CD8-positive, alpha-beta memory T cell (primary cell): ENCODE measurements at regions not wholly inside any gene's neighbourhood (a gene's known extent, or its start where the extent isn't known, plus 50 kb on each side); places are given as distances from the start of the nearest gene placed in this dataset.
"Not testable (repeated sequence)": the region's sequence is repeated elsewhere in the genome, so short reads cannot be mapped to it uniquely, and the experiment has no call there.

Experiments
- CTCF ChIA-PET: fragments of 350-600 bp; sonication (Branson Sonifier 250); formaldehyde crosslinking; loops from one replicate; lab custom pipeline; 2021; ENCODE audit warnings: antibody characterized with exemption; lab: Charles Lee
- POLR2A ChIA-PET: fragments of 350-600 bp; sonication (Branson Sonifier 250); formaldehyde crosslinking; loops from one replicate; lab custom pipeline; 2021; ENCODE audit warnings: antibody characterized with exemption; lab: Charles Lee
- DNase-seq, 5 donors: peaks; one replicate each; pipeline versions ENCODE4 v3.0.0 to v3.0.0-alpha.2; 2020 to 2022; ENCODE audit warnings: mixed read lengths in 1 of 5
- H3K27ac ChIP-seq: one replicate; pipeline ENCODE4 v1.7.0; 2013; ENCODE audit warnings: low read depth, mild to moderate bottlenecking, low read length, moderate library complexity
- H3K27me3 ChIP-seq: 2 replicates; pipeline ENCODE4 v1.7.0; 2013; ENCODE audit warnings: low read length, mild to moderate bottlenecking; ENCODE audit not compliant: insufficient read depth, poor library complexity, severe bottlenecking
- H3K36me3 ChIP-seq: 2 replicates; pipeline ENCODE4 v1.7.0; 2013; ENCODE audit warnings: mild to moderate bottlenecking, low read length, moderate library complexity; ENCODE audit not compliant: insufficient read depth
- H3K4me1 ChIP-seq: 2 replicates; pipeline ENCODE4 v1.7.0; 2013; ENCODE audit warnings: mild to moderate bottlenecking, low read length, moderate library complexity; ENCODE audit not compliant: insufficient read depth
- H3K4me3 ChIP-seq: 2 replicates; pipeline ENCODE4 v1.7.0; 2013; ENCODE audit warnings: mild to moderate bottlenecking, low read length
- H3K9me3 ChIP-seq: 2 replicates; pipeline ENCODE4 v1.7.0; 2013; ENCODE audit warnings: mild to moderate bottlenecking, low read length
- H3K27ac Mint-ChIP-seq, 8 donors: one replicate each; pipeline ENCODE4 v1.8.0; 2020 to 2021; ENCODE audit warnings: mixed read lengths in 8 of 8, mild to moderate bottlenecking in 6 of 8, inconsistent platforms in 3 of 8, moderate library complexity in 3 of 8
- H3K27me3 Mint-ChIP-seq, 2 donors: one replicate each; pipeline ENCODE4 v1.8.0; 2020 to 2021; ENCODE audit warnings: mixed read lengths in 2 of 2, mild to moderate bottlenecking in 1 of 2, moderate library complexity in 1 of 2
- H3K36me3 Mint-ChIP-seq, 3 donors: one replicate each; pipeline ENCODE4 v1.8.0; 2020 to 2021; ENCODE audit warnings: mixed read lengths in 3 of 3, inconsistent platforms in 1 of 3, mild to moderate bottlenecking in 1 of 3
- H3K4me1 Mint-ChIP-seq, 3 donors: one replicate each; pipeline ENCODE4 v1.8.0; 2020 to 2021; ENCODE audit warnings: mixed read lengths in 3 of 3, inconsistent platforms in 1 of 3, mild to moderate bottlenecking in 1 of 3
- H3K4me3 Mint-ChIP-seq, 7 donors: one replicate each; pipeline ENCODE4 v1.8.0; 2020 to 2021; ENCODE audit warnings: mixed read lengths in 7 of 7, mild to moderate bottlenecking in 6 of 7, moderate library complexity in 4 of 7, inconsistent platforms in 2 of 7
- H3K9me3 Mint-ChIP-seq, 5 donors: one replicate each; pipeline ENCODE4 v1.8.0; 2020 to 2022; ENCODE audit warnings: mixed read lengths in 5 of 5, mild to moderate bottlenecking in 3 of 5, moderate library complexity in 2 of 5, inconsistent platforms in 1 of 5

- POLR2A ChIA-PET, result no interaction called here
- no peaks in the 10 kb centered on the region for H3K4me1 Mint-ChIP-seq
- peaks cover 13 to 60% of the 10 kb centered on the region in 2 donors for H3K27me3 Mint-ChIP-seq
- no peak overlapping the region for H3K27ac Mint-ChIP-seq
- H3K9me3 ChIP-seq, result no peaks in the 10 kb centered on the region
- no peak overlapping the region for H3K4me3 Mint-ChIP-seq
- CTCF ChIA-PET, result no interaction called here
- H3K4me1 ChIP-seq, result no peaks in the 10 kb centered on the region
- peaks cover 0 to 4% (median 0%) of the 10 kb centered on the region in 3 donors for H3K36me3 Mint-ChIP-seq
- no peaks in the 10 kb centered on the region for H3K36me3 ChIP-seq
- no peaks in the 10 kb centered on the region for H3K9me3 Mint-ChIP-seq
- no peak overlapping the region for H3K27ac ChIP-seq
- DNase-seq, result no peak
- no peaks in the 10 kb centered on the region for H3K27me3 ChIP-seq
- H3K4me3 ChIP-seq, result no peak overlapping the region
Measured at GRCh38 chr21:33146467-33146866, 76.5 kb downstream of the OLIG1 start.

GRCh38 chr21:33149181-33149580 is 79.2 kb downstream of the OLIG1 start:
- Histone ChIP-seq H3K9me3 (no peaks in the 10 kb centered on the region), H3K4me1 (no peaks in the 10 kb centered on the region), H3K4me3 (no peak overlapping the region), H3K27me3 (no peaks in the 10 kb centered on the region), H3K27ac (no peak overlapping the region), H3K36me3 (no peaks in the 10 kb centered on the region)
- H3K27ac Mint-ChIP-seq, result no peak overlapping the region
- H3K36me3 Mint-ChIP-seq, result peaks cover 0 to 4% (median 0%) of the 10 kb centered on the region in 3 donors
- POLR2A ChIA-PET, result no interaction called here
- DNase-seq, result no peak
- peaks cover 21 to 65% of the 10 kb centered on the region in 2 donors for H3K27me3 Mint-ChIP-seq
- H3K4me3 Mint-ChIP-seq, result no peak overlapping the region
- CTCF ChIA-PET, result no interaction called here
- no peaks in the 10 kb centered on the region for H3K9me3 Mint-ChIP-seq
- peaks cover 0 to 5% (median 1%) of the 10 kb centered on the region in 3 donors for H3K4me1 Mint-ChIP-seq

- H3K4me3 ChIP-seq, H3K4me3 Mint-ChIP-seq, H3K9me3 ChIP-seq, H3K27me3 ChIP-seq, H3K36me3 Mint-ChIP-seq, H3K9me3 Mint-ChIP-seq, POLR2A ChIA-PET, H3K4me1 Mint-ChIP-seq, DNase-seq, CTCF ChIA-PET, H3K36me3 ChIP-seq, H3K4me1 ChIP-seq, H3K27ac ChIP-seq: not testable (repeated sequence)
- Mint-ChIP-seq H3K27me3 (peaks cover 18 to 57% of the 10 kb centered on the region in 2 donors), H3K27ac (peak overlapping the region in 1 of 8 donors; percentile 10)
Measured at GRCh38 chr21:33150968-33151367, 78.8 kb upstream of the IFNAR2 start.

- no peak overlapping the region for H3K27ac Mint-ChIP-seq
- H3K4me1 Mint-ChIP-seq, result peaks cover 0 to 5% (median 1%) of the 10 kb centered on the region in 3 donors
- no peak overlapping the region for H3K4me3 ChIP-seq
- ChIA-PET CTCF (no interaction called here), POLR2A (no interaction called here)
- no peaks in the 10 kb centered on the region for H3K36me3 ChIP-seq
- no peak overlapping the region for H3K4me3 Mint-ChIP-seq
- no peaks in the 10 kb centered on the region for H3K9me3 ChIP-seq
- no peaks in the 10 kb centered on the region for H3K9me3 Mint-ChIP-seq
- H3K36me3 Mint-ChIP-seq, result peaks cover 0 to 4% (median 0%) of the 10 kb centered on the region in 3 donors
- no peaks in the 10 kb centered on the region for H3K27me3 ChIP-seq
- DNase-seq, result no peak
- H3K27ac ChIP-seq, result no peak overlapping the region
- H3K4me1 ChIP-seq, result no peaks in the 10 kb centered on the region
- H3K27me3 Mint-ChIP-seq, result peaks cover 21 to 56% of the 10 kb centered on the region in 2 donors
Measured at GRCh38 chr21:33151941-33152731, 77.6 kb upstream of the IFNAR2 start.

GRCh38 chr21:33152732-33153130 is 77.0 kb upstream of the IFNAR2 start:
- Histone ChIP-seq H3K36me3 (no peaks in the 10 kb centered on the region), H3K27ac (no peak overlapping the region), H3K4me3 (no peak overlapping the region), H3K9me3 (no peaks in the 10 kb centered on the region), H3K4me1 (no peaks in the 10 kb centered on the region), H3K27me3 (no peaks in the 10 kb centered on the region)
- ChIA-PET CTCF (interaction anchor here (0.9 kb wide), 1 partner anchor 9 kb away, joined by 3 read pairs; no protein-coding TSS in a partner anchor), POLR2A (no interaction called here)
- Mint-ChIP-seq H3K4me3 (no peak overlapping the region), H3K4me1 (peaks cover 0 to 5% (median 1%) of the 10 kb centered on the region in 3 donors), H3K27me3 (peaks cover 21 to 60% of the 10 kb centered on the region in 2 donors), H3K36me3 (peaks cover 0 to 4% (median 0%) of the 10 kb centered on the region in 3 donors), H3K9me3 (no peaks in the 10 kb centered on the region), H3K27ac (peak overlapping the region in 1 of 8 donors; percentile 34)
- no peak for DNase-seq

- H3K27me3 Mint-ChIP-seq, result peaks cover 38 to 69% of the 10 kb centered on the region in 2 donors
- CTCF ChIA-PET, result no interaction called here
- POLR2A ChIA-PET, result no interaction called here
- H3K4me3 ChIP-seq, result no peak overlapping the region
- H3K27ac ChIP-seq, result no peak overlapping the region
- H3K36me3 ChIP-seq, result no peaks in the 10 kb centered on the region
- peaks cover 0 to 5% (median 1%) of the 10 kb centered on the region in 3 donors for H3K4me1 Mint-ChIP-seq
- peaks cover 3% of the 10 kb centered on the region for H3K9me3 ChIP-seq
- H3K4me3 Mint-ChIP-seq, result no peak overlapping the region
- H3K27ac Mint-ChIP-seq, result no peak overlapping the region
- peaks cover 0 to 6% (median 0%) of the 10 kb centered on the region in 3 donors for H3K36me3 Mint-ChIP-seq
- peaks cover 4 to 16% (median 14%) of the 10 kb centered on the region in 5 donors for H3K9me3 Mint-ChIP-seq
- no peaks in the 10 kb centered on the region for H3K4me1 ChIP-seq
- H3K27me3 ChIP-seq, result no peaks in the 10 kb centered on the region
- no peak for DNase-seq
Measured at GRCh38 chr21:33155005-33155404, 74.7 kb upstream of the IFNAR2 start.

- no peak for DNase-seq
- H3K27ac ChIP-seq, result no peak overlapping the region
- no peak overlapping the region for H3K4me3 ChIP-seq
- peaks cover 3% of the 10 kb centered on the region for H3K9me3 ChIP-seq
- H3K27me3 ChIP-seq, result no peaks in the 10 kb centered on the region
- ChIA-PET POLR2A (no interaction called here), CTCF (no interaction called here)
- no peaks in the 10 kb centered on the region for H3K4me1 ChIP-seq
- no peak overlapping the region for H3K27ac Mint-ChIP-seq
- no peaks in the 10 kb centered on the region for H3K36me3 ChIP-seq
- H3K4me3 Mint-ChIP-seq, result no peak overlapping the region
- peaks cover 0 to 6% (median 0%) of the 10 kb centered on the region in 3 donors for H3K36me3 Mint-ChIP-seq
- peaks cover 4 to 16% (median 15%) of the 10 kb centered on the region in 5 donors for H3K9me3 Mint-ChIP-seq
- peaks cover 0 to 5% (median 1%) of the 10 kb centered on the region in 3 donors for H3K4me1 Mint-ChIP-seq
- peaks cover 38 to 69% of the 10 kb centered on the region in 2 donors for H3K27me3 Mint-ChIP-seq
Measured at GRCh38 chr21:33155422-33155821, 74.3 kb upstream of the IFNAR2 start.

- DNase-seq, result no peak
- ChIA-PET POLR2A (no interaction called here), CTCF (no interaction called here)
- Mint-ChIP-seq H3K27me3 (peaks cover 33 to 55% of the 10 kb centered on the region in 2 donors), H3K36me3 (peaks cover 0 to 6% (median 0%) of the 10 kb centered on the region in 3 donors), H3K4me3 (no peak overlapping the region), H3K4me1 (peaks cover 0 to under 1% (median 0%) of the 10 kb centered on the region in 3 donors), H3K9me3 (peaks cover 4 to 16% (median 15%) of the 10 kb centered on the region in 5 donors), H3K27ac (no peak overlapping the region)
- no peak overlapping the region for H3K4me3 ChIP-seq
- peaks cover 3% of the 10 kb centered on the region for H3K9me3 ChIP-seq
- no peak overlapping the region for H3K27ac ChIP-seq
- H3K4me1 ChIP-seq, result no peaks in the 10 kb centered on the region
- no peaks in the 10 kb centered on the region for H3K27me3 ChIP-seq
- no peaks in the 10 kb centered on the region for H3K36me3 ChIP-seq
Measured at GRCh38 chr21:33157303-33157702, 72.4 kb upstream of the IFNAR2 start.
